Dermis microvascular lymphatic vessel endothelial cell (primary cell): ENCODE measurements at regions not wholly inside any gene's neighbourhood (a gene's known extent, or its start where the extent isn't known, plus 50 kb on each side); places are given as distances from the start of the nearest gene placed in this dataset.
A peak's percentile ranks its signal among the peaks of the same experiment; 100 is the strongest.

ENCODE experiments used
- DNase-seq, 2 donors: peaks; one replicate each; pipeline versions ENCODE4 v3.0.0 to v3.0.0-alpha.2; 2010; ENCODE audit warnings: low read depth in 2 of 2

DNA sequence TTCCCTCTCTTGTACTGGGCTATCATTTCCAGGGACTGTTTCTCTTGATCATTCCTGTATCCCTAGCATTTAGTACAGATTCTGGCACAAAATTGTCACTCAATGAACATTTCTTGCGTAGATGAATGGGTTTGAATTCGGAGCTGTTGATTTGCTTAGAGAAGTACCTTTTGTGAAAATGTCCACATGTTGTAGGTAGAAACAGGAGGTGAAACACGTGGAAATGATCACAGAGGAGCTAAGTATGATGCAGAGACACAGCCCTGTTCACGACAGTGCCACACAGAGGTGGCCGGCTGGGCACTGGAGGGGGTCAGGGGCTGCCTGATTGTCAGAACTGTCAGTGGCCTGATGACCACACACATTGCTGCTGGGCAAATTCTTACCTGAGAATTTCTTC, 196.1 kb upstream of the PRKCQ start:
- DNase-seq, result no peak

DNA sequence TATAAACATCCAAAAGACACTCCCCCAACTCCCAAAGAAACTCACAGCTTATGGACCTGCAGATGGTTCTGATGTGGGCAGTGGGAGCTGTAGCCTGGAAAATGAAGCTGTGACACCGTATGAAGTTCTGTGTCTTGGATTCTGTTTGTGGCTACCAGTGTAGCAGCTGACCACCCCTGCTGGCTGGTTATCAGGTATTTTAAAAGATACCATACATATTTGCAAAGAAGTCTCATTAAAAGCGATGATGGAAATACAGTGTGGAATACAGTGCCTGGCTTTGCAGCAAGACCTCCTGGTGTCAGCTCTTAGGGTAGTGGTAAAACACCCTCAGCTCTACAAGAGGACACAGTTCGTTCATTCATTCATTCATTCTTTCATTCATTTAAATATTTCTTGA, 194.3 kb upstream of the PRKCQ start:
- DNase-seq, result no peak

DNA sequence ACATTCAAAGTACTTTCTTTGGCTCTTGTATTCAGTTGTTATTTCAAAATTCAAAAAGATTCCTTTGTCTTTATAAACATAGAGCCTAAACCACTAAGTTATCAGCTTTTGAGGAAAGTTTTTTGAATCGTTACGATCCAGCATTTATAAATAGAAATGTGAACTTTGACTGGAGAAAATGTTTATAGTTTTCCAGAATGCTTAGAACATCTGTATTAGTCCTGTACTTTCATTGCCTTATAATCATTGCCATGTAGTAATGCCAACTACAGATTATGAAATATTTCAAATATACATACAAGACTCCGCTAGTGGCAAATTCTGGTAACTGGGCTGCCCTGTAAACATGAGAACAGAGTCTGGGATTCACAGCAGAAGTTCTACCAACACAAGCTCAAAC, 191.3 kb upstream of the PRKCQ start:
- DNase-seq, result no peak

DNA sequence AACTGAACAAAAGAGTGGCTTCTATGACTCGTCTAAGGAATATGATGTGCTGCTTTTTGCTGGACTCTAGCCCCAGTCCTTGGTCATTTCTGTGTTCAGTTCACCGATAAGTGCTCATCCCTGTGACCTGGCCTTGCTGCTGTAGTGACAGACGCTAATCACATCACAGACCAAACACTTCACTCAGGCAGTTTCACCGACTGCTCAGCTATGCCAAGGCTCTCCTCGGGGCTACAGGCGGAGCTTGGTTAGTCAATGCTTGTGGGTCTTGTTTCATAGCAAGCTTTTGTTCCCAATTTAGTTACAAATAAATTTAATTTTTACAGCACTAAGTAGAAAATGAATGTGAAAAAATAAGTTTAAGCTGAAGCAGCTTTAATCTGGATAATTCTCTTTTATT, 190.8 kb upstream of the PRKCQ start:
- no peak for DNase-seq

DNA sequence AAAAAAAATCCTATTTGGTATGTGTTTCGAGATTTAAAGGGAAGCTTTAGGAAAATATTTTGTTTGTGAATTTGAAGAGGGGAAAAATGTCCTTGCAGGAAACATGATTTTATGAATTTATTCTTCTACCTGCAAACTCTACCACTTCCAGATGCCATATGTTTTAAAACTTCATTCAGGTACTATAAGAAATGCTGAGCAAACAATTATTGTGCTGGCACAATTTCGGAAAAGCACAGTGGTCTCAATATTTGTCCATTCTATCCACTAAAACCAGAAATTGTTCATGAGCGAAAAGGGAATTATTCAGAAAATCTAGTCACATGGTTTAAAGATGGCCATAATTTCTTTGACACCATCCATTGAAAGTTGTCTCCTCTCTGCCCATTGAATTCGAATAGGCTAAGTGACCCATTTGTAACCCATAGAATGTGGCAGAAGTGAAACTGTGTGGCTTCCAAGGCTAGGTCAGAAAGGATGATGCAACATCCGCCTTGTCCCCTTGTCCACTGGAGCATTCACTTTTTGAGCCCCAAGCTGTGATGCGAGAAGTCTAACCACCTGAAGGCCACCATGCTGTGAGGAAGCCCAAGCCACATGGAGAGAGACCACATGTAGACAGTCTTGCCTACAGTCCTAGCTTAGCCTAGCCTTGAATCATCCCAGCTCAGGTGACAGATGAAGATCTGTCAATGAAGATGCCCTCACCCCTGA, 189.8 kb upstream of the PRKCQ start:
- DNase-seq, result no peak

DNA sequence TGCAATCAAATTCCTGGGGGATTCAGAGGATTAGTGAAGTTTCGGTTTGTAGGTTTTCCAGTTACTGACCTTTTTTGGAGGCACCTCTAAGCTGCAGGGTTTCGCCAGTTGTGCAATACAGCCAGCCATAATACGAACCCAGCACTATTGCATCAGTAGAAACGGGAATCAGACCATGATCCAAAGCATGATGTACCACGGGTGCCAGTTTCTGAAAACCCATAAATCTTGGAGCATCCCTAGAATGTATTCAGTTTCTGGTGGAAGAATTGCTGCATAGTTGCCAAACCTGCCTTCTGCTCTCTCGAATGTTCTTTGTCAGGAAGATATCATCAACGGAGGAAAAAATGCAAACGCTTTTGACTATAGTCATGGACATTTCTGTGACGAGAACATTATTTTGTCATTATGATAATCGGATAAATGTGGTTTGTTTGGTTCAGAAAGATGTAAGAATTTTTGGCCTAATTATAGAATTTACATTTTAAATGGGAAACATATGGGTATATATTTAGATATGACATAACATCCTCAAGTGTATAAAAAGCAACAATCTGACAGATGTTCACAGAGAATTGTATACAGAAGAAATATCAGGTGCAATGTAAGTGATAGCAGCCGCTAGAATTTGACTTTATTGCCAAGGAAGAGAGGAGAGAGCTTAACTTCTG, 186.2 kb upstream of the PRKCQ start:
- no peak for DNase-seq

DNA sequence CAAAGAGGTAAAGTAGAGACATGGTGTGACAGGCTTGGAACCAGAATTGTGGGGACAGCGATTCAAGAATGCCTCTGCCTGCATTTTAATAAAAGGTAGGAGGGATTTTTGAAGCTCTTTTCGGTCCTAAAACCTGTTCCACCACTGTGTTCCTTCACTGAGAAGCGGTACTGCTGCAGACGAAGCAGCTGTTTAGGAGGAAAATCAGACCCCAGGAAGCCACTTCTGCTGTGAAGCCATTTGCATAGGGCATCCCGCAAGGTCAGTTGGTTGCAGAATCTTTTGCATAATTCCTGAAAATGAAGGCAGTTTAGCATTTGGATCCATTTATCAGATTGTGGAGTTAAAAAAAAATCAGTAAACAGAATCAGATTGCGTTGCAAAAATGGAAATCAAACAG, 183.3 kb upstream of the PRKCQ start:
- no peak for DNase-seq

DNA sequence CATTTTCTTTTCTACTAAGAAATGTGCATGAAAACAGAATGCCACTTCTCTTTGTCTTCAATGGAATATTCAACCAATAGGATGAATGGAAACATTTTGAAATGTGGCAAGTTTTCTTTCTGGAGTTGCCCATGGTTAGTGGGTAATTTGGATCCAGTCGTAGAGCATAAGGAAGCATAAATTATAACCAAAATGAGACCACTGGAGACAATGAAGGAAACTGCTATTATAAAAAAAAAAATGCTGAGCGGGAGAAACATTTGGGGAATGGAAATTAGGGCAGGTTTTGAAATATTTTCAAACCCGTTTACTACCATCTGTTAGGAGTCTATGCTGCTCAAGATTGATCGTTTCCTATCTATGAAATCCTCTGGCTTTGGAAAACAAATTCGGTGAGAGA, 182.9 kb upstream of the PRKCQ start:
- no peak for DNase-seq

DNA sequence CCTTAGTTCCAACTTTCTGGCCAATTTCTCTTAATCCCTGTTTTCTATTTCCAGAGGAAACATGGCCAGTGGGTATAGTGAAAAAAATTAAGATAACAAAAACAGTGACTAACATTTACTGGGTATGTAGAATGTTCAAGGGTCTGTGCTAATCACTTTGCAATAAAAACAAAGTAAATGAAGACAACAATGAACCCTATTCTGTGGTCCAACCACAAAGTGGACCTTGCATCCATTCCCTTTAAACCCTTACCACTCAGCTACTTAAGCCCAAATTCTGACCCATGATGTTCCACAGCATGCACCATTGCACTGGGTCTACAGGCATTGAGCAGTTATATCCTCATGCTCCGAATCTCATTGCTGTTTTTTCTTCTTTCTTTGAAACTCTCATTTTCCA, 179.9 kb upstream of the PRKCQ start:
- DNase-seq, result no peak

DNA sequence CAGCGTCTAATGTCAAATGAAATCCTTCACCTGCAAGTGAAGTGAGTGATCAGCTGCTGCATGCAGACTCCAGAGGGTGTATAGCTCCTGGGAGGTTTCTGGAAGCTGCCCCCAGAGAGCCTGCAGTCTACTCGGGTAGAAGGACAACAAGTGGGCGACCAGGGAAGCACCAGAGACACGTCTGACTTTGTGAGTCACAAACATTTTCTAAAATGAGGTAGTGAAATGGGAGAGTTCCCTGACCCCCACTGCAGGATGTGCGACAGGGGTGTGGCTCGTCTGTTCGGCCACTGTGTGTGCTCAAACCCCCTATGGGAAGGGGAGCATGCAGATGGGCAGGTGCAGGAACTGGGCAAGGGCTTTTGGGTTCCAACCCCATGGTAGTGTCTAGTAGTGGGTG, 177.1 kb upstream of the PRKCQ start:
- DNase-seq, result no peak

DNA sequence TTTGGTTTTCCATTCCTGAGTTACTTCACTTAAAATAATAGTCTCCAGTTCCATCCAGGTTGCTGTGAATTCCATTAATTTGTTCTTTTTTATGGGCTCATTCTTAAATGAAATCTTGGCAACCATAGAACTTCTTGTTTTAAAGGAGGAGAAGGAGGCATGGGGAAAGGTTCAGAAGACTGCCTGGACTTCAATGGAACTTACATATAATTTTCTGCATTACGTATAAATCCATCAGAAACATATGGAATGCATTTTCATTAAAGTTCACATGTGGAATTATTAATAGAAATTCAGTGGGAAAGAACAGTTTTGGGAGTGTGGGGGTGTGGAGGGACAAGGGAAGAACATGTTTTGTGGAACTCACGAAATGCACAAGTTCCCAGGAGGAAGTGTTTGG, 176.6 kb upstream of the PRKCQ start:
- no peak for DNase-seq

DNA sequence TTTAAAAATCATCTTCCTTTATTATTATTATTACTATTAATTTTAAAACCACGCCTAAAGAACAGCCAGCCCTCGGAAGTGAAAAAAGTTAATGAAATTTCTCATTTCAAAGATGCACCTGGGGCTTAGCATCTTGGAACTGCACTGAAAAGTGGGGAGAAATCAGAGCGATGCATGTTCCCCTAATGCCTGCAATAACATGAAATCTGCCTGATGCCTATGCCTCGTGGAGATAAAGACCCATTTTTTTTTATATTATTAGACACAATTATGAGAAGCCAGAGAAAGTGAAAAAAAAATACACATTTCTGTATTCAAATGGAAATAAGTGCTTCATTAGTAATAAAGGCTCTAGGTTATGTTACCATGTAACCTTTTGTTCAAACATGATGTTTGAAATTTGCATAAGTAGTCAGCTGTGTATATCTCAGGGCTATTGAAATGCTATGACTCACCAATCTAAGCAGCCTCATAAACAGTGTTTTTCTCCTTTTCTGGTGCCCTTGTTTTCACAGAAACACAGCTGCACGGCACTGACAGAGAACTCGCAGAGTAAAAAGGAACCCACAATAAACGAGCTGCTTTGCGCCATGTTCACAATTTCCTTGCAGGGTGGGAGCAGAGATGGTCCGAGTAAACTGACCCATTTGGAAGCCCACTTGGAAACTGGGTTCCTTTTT, 175.8 kb upstream of the PRKCQ start:
- DNase-seq, result peak in 1 of 2 donors; percentile 61

DNA sequence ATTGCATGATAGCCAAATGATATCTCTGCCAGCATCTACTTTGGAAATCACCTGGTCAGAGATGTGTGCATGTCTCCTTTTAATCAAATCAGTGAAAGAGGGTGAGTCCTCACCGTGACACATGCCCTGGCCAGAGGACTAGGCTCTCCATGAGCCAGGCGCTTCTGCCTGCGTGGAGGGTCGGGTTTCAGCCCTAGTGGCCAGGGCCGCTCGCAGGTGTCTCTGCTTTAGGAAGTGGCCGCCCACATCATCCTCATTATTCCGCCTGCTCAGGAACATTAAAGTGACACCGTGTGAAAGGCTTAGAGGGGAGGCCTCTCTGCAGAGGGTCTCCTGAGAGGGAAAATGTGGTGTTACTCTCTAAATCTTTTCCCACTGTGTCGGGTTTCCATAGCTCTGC, 173.6 kb upstream of the PRKCQ start:
- DNase-seq, result no peak

DNA sequence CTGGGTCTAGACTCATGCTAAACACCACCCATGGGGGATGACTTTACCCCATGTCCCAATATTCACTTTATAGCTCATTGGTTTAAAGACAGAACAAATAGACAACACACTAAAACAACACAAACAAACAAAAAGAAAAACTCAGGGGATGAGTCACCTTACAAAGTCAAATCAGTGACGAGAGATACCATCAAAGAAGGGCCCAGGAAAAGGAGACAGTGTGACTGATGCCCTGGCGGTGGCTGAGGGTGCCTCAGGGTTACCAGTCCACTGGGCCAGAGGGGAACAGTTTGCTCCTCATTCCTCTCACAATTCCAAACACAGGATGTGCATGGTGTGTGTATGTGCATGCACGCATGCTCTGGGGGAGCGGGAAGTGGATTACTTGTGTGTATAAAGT, 171.3 kb upstream of the PRKCQ start:
- DNase-seq, result no peak

DNA sequence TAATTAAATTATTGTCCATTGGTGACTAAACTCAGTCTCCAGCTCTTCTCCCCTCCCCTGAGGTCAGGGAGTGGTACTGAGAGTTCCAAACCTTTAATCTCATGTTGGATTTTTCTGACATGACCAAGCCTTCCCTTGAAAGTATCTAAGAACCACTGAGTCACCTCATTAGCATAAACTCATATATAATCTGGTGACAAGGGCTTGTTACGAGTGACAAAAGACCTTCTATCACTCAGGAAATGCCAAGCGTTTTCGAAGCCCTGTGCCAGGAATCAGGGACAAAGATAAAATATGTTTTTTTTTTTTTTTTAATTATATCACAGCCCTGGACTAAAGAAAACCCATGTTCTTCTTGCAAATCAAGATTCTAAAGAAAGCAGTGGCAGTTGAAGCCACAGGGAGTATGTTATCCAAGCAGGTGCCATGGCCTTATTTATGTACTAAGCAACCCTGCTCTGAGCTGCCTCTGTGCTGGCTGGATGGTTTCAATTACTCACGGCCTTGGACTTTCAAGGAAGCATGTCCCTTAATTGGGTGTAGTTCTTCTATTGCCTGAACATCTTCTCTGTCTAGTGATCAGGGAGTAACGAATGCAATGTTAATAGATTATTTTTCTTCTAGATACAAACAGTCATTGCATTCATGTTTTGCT, 169.0 kb upstream of the PRKCQ start:
- DNase-seq, result peak; percentile 1 to 23

DNA sequence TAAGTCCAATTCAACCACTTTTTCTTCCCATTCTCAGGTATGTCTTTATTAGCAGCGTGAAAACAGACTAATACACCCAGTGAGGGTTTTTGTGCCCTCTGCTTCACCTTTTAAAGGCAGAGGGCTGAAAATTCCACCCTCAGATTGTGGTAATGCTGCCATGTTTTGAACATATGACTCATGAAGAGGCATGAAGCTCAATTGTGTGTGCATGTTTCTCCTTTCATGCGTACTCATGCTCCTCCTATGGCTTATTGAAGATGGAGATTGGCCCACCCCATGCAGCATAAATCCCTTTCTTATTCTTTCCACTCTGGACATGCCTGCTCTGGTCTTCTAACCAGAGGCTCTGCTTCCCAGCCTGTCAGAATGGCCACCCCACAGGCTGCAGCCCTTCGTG, 168.0 kb upstream of the PRKCQ start:
- DNase-seq, result no peak

DNA sequence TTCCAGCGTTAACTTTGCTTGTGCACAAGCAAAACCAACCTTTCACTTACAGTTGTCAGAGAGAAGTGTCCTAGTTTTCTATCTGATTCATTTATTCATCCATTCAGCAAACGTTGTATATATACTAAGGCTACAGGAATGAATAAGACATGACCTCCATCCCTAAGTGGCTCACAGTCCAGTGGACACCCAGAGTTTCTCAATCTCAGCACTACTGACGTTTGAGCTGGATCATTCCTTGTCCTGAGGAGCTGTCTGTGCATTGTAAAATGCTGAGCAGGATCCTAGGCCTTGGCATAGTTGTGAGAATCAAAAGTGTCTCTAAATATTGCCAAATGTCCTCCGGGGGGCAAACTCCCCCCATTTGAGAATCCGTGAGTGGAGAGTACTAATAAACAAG, 166.7 kb upstream of the PRKCQ start:
- DNase-seq, result no peak

DNA sequence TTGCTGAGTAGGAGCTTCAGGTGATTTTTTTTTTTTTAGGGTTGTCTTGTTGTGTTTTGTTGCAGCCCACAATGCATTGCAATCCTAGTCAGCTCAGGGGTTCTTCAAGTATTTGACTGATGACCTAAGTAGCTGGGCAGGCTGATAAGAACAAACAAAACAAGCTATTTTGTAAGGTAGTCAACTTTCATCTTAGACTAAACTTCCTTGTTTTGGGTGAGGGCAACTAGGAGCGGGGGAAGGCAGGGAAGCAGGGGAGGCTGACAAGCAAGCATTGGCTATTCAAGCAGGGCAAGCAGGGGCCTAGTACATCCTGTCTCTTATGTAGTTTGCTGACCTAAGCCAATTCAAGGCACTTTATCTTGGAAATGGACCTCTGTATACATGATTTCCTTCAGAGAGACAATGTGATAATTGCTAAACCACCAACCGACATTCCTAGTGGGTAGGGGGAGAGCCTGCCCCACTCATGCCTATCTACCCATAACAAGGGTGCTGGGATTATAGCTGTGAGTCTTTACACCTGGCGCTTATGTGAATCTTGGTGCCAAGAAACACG, 163.3 kb upstream of the PRKCQ start:
- DNase-seq, result no peak

DNA sequence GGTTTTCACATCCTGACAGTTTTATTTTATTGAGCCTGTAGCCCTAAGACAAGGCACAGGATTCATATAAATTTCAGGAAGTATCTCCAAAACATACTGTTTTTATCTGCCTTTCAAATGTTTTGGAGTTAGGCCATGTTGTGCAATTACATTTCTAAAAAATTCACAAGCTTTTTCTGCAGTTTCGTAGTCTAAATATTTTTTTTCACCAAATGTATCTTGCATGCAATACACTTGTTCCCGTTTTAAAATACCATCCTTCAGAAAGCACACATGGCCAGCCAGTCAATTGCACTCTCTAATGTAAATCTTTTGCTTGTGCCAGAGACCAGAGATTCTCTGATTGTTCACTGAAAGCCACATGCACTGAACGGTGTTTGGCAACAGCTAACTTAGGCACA, 161.5 kb upstream of the PRKCQ start:
- DNase-seq, result no peak

DNA sequence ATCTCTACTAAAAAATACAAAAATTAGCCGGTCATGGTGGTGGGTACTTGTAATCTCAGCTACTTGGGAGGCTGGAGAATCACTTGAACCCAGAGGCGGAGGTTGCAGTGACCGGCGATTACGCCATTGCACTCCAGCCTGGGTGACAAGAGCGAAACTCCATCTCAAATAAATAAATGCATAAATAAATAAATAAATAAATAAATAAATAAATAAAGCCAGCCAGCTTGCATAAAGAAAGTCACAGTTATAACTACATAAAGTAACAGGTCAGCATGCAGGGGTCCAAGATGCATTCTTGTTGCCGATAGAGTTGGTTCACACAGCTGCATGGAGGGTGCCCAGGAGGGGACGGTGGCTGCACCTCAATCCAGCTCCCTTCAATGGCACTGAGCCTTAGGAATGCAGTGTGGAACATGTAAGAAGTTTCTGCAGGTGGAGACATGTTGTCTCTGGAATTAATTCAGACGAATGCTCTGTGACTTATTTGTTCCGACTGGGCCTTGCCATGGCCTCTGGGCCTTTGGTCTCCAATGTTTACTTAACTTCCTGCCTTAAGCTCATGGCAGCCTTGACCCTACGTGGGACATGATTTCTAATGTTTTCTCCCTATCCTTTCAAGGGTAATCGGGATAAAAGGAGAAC, 159.6 kb upstream of the PRKCQ start:
- no peak for DNase-seq

DNA sequence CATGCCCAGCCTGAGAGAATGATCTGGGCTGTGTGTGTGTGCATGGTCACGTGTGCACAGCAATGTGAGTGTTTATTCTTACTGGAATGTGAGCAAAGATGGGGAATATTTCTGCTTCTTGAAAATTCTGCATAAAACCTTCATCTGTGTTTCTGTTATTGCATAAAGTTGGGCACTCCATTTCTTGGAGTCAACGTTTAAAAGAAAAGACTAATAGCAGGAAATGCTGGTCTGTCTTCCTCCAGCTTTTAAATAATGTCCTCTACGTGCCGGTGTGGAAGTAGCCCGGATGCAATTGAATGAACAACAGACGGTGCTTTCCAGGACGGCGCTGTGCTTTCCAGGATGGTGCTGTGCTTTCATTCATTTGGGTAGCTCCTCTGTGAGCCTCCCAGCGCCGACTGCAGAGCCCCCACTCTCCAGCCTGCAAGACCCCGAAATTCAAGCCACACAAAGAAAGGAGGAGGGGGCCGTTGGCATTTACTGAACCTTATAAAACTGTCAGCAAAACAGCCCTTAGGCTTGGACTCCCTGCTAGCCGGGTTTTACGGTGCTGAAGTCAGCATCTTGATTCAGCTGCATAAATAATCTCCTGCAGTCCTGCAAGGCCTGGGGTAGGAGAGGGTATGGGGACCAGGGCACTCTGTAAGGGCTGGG, 158.2 kb upstream of the PRKCQ start:
- peak in 1 of 2 donors; percentile 46 for DNase-seq
